GM12873 (cell line): ENCODE measurements at regions not wholly inside any gene's neighbourhood (a gene's known extent, or its start where the extent isn't known, plus 50 kb on each side); places are given as distances from the start of the nearest gene placed in this dataset.

Experiments used
- TF ChIP-seq, protein P1 (sequence below): IDR thresholded peaks from 2 replicates; pipeline ENCODE4 v1.5.1; 2012; ENCODE audit warnings: low read depth, mild to moderate bottlenecking, moderate library complexity, low read length, control low read depth; ENCODE audit not compliant: insufficient read depth; ENCODE audit errors: missing control alignments

GRCh38 chr15:35827141-35827540 is 281.2 kb upstream of the DPH6 start:
- TF ChIP-seq, protein P1, sequence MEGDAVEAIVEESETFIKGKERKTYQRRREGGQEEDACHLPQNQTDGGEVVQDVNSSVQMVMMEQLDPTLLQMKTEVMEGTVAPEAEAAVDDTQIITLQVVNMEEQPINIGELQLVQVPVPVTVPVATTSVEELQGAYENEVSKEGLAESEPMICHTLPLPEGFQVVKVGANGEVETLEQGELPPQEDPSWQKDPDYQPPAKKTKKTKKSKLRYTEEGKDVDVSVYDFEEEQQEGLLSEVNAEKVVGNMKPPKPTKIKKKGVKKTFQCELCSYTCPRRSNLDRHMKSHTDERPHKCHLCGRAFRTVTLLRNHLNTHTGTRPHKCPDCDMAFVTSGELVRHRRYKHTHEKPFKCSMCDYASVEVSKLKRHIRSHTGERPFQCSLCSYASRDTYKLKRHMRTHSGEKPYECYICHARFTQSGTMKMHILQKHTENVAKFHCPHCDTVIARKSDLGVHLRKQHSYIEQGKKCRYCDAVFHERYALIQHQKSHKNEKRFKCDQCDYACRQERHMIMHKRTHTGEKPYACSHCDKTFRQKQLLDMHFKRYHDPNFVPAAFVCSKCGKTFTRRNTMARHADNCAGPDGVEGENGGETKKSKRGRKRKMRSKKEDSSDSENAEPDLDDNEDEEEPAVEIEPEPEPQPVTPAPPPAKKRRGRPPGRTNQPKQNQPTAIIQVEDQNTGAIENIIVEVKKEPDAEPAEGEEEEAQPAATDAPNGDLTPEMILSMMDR = no peak

DNA sequence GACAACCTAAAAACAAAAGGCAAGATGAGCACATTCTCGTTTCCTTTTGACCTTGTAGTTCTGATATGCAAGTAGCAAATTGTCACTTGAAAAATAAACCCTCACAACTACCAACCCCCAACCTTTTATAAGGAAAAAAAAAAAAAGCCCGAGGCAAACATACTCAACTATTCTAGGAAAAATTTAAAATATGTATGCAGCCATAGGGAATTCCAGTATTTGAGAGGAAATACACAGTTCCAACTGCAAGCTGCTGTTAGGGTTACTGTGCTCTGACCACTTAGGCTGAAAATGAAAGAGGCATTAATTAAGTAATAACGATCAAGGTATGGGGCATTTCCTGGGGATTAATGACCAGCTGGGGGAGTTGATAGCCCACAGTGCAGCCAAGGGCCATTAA is 281.9 kb upstream of the DPH6 start:
- TF ChIP-seq, protein P1 = no peak

GRCh38 chr15:35833581-35833980 is 287.6 kb upstream of the DPH6 start:
- TF ChIP-seq, protein P1 = no peak

DNA sequence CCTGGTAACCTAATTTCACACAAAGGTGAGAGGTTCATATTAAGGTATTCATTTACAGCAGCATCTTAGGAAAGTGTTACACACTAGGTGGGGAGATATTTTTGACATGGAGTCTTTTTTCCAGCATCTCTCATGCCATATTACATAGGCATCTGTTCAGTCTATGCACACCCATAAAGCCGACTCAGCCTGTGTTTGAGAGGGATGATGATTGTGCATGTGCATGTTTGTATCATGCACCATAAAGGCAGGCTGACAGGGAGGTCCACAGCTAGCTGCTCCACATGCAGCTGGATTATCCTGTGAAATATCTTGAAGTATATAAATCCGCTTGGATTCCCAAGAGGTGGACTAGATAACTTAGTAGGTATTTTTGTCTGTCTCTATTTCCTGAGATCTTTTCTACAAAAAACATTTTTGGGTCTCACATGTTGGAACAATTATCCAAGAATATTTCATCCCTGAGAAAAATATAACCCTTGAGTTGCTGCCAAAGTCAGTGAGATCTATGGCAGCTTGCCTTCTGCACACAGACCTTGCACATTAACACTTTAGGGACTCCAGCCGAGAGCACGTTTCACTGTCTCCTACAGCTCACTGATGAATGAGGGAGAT is 288.4 kb upstream of the DPH6 start:
- TF ChIP-seq, protein P1 = no peak

- TF ChIP-seq, protein P1 = no peak
These were observed 288.9 kb upstream of the DPH6 start for GRCh38 chr15:35834866-35835265.

- TF ChIP-seq, protein P1 = no peak
These were observed 292.6 kb upstream of the DPH6 start for GRCh38 chr15:35838424-35839111.

- TF ChIP-seq, protein P1 = no peak
These were observed 296.7 kb upstream of the DPH6 start for GRCh38 chr15:35842631-35843030.
